ENCODE measurements at regions not wholly inside any gene's neighbourhood (a gene's known extent, or its start where the extent isn't known, plus 50 kb on each side); places are given as distances from the start of the nearest gene placed in this dataset.

DNA sequence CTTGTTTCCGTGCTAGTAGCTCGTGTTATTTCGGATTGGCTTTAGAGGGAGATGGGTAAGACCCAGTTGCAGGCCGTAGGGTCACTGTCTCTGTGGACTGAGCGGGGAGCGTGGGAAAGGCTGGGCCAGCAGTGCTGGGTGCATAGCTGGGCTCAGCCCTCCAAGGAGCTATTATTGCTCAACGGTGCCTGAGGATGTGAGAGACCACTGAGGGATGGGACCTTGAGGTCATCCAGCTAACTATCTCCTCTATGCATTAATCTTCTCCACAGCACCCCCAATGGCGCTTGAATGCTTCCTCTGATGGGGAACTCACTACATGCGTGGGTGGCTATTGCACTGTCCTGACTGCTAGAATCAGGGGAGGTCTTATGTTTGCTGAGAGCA, 126.1 kb upstream of the FOXF1 start:
- no peak for DNase-seq (ENCODE audit: low read depth)

DNA sequence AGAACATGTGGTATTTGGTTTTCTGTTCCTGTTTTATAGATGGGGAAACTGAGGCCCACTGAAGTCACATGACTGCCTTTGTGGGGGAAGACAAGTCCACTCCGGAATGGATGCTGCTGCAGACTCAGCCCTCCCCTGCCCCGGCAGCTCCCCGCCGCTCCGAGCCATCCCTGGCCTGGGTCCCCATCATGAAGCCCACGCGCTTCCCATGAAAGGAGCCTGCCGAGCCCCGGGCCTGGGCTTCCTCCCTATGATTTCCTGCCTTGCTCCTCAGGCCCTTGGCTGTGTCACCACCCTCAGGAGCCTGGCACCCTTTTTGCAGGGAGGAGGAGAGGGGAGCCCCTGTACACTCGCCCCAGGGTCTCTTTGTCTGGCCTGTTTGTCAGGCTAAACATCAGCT, 125.3 kb upstream of the FOXF1 start:
- DNase-seq (ENCODE audit: low read depth) = no peak

DNA sequence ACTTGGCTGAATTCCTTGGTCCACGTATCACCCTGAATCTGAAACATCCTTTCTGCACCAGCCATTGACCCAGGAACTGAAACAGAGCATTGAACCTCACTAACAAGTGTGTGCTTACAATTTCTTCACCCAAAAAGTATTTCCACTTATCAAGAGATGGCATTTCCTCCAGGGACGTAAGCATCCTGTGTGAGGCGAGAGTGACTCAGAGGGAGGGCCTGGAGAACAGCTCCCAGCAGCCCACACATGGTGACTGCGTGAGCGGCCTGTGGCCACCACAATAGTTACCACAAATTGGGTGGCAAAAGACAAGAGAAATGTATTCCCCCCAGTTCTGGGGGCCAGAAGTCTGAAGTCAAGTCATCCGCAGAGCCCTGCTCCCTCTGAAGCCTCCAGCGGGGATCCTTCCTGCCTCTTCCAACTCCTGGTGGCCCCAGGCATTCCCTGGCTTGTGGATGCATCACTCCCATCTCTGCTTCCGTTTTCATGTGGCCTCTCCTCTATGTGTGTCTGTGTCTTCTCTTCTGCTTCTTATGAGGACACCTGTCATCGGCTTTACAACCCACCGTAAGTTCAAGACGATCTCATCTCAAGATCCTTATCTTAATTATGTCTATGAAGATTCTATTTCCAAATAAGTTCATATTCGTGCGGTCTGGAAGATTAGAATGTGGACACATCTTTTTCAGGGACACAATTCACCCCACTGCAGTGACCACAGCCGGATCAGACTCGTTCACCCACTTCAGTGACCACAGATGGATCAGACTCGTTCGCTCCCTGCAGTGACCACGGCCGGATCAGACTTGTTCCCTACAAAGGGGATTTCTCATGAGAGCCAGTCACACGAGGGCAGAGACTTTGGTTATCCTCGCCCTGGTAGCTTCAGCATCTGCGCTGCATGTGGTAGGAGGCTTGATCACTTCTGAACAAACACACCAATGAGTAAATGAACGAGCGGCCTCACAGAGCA, 122.6 kb upstream of the FOXF1 start:
- DNase-seq (ENCODE audit: low read depth) = peak; percentile 7

DNA sequence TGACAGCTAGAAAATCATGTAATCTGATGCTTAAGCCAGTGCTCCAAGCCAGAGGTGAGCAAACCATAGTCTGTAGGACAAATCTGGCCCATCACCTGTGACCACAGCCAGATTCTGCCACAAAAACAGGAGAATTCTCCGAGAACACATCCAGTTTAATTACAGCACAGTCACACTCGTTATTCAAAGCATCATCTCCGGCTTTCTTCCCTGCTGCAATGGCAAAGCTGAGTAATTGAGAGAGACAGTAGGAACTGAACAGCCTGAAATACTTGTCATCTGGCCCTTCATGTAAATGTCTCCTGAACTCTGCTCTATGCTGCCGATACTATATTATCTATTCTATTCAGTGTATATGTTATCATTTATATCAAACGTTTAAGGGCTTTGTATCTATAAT, 121.4 kb upstream of the FOXF1 start:
- no peak for DNase-seq (ENCODE audit: low read depth)

DNA sequence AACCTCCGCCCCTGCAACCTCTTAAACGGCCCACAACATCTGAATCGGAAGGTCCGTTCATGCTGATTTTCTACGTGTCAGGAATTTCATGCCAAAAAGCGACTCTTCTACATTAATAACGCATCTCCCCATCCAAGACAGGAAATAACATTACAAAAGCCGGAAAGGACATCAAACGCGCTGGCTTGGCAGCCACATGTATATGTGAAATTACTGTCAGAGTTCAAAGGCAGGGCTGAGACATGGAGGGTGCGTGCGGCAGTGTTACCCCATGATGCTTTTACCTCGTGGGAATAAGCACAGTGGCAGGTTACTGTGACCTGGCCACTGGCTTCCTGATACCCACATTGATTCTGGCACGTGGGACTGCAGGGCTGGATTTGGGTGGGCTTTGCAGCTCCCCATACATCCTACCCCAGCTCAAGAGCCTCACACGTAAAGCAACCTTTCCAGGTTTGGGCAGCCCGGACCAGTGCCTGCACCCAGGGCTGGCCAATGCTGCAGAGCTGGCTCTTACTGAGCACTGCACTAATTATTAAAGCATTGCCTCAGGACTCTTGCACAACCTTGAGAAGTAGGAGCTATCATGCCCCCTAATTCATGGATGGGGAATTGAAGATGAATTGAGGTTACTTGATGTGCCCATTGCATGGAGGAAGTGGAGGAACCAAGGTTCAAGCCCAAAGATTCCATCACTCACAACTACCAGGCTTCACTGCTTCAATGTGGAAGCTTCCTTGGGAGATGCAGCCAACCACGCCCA, 120.6 kb upstream of the FOXF1 start:
- no peak for DNase-seq (ENCODE audit: low read depth)

DNA sequence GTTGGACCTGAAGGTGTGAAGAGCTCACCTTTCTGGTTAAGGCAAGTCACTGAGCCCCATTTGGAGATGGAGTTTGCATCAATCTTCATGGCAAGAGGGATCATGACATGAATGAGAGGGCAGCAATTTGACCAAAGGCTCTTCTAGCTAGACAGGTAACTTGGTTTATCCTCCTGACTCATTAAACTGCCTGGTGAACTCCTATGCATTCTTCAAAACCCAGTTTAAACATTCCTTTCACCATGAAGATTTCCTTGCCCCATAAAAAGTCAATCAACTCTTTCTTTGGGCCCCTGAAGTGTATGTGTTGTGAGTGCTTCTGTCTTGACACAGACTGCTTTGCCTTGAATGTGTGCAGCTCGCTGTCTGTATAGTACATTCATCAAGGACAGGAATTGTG, 120.0 kb upstream of the FOXF1 start:
- DNase-seq (ENCODE audit: low read depth) = no peak

DNA sequence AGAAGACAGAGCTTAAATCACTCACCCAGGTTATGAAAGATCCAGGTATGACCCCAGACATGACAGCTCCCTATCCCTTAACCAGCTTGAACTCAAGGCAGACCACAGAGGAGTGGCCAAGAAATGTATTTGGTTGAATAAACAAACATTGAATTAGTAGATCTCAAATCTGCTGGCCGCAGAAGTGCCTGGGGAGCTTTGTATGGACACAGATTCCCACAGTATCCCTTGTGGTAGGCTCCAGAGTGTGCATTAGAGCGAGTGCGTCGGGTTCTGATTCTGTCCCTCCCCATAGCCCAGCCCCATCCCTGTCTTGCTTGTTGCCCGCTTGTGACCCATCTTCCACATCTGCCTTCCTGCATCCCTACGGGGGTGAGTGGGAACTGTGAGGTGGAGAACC, 118.8 kb upstream of the FOXF1 start:
- DNase-seq (ENCODE audit: low read depth) = no peak

DNA sequence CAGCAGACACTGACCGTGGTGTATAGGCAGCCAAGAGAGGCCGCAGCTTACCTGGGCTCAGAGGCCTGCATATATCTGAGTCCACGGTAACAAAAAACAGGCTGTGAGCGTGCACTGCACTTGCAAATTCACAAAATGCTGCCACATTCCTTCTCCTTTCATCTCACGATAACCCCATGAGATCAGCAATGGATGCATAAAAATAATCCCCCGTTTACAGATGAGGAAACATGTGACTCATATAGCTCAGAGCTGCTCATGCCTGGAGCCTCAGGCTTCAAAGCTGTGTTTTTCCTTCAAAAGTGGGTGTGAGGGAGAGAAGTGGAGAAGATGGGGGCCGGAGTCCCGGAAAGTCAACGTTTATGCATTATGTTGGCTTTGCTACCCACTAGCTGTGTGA, 118.3 kb upstream of the FOXF1 start:
- DNase-seq (ENCODE audit: low read depth) = no peak

DNA sequence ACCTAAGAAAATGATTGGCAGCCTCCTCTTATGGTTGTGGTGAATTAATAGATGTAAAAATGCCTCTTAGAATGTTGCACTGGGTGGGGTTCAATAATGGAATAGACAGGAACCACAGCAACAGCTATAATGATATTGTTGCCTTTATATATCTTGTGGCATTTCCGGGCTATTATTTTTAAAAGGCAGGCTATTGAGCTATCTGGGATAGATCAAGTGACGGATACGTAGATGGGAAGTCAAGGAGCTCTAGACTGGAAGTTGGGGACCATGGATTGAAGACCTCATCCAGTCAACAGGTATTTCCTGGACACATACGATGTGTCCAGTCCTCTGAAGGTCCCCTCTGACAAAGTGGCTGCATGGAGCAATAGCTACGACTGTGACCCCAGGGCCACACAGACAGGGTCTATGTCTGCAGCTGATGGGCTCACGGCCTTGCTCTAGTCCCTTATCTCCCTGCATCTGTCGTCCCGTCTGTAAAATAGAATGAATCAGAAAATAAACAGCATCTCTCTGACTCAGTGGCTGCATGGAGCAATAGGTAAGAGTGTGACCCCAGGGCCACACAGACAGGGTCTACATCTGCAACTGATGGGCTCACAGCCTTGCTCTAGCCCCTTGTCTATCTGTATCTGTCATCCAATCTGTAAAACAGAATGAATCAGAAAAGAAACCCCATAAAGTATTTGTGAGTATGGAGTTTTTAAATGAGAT, 117.7 kb upstream of the FOXF1 start:
- DNase-seq (ENCODE audit: low read depth) = no peak

DNA sequence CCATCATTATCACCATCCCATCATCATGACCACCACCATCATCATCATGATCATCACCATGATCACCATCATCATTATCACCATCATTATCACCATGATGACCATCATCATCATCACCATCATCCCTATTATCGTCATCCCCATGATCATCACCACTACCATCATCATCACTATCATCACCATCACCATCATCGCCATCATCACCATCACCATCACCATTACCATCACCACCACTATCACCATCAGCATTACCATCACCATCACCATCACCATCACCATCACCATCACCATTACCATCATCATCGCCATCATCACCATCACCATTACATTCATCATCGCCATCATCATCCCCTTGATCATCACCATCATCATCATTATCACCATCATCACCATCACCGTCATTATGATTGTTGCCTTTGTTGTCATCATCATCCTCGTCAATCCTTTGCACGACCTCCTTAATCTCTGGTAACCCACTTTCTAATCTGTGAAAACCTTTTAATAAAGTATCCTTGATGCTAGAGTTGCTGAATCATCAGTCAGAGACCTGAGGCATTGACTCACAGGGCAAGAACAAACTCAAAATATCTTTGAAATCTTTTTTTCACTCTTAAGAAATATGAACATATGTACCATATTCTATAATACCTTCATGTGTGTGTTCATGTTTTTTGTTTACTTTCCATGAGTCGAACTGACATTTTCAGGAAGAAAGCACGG, 116.3 kb upstream of the FOXF1 start:
- no peak for DNase-seq (ENCODE audit: low read depth)

DNA sequence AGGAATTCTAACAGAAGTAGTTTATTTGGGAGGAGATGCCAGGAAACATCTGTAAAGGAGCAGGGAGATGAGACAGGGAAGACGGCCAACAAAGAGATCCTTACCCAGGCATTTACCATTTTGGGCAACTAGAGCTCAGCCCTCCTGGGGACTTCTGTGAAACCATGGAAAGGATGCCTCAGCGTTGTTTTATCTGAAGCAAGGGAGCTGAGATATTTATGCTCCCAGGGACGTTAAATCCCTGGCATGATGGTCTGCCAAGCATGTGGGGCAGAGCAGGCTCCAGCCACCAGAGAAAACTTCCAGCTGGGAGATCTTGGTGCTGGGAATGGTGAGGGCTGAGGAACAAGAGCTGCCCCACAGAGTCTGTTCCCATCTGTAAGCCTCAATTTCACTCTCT, 114.8 kb upstream of the FOXF1 start:
- DNase-seq (ENCODE audit: low read depth) = no peak

DNA sequence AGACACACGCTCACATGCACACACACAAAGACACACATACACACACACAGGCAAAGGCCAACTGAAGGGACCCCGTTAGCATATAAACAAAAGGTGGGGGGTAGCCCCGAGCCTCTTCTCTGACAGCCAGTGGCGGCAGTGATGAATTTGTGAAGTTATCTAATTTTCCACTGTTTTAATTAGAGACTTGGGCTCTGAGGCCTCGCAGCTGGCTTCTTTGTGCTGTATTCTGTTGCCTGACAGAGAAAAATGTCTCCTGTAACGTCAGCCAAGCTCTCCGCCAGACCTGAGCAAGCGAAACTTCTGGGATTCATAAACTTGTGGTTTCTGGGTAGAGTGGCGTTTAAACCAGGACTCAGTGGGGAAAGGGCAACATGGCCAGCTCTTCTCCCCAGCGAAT, 113.9 kb upstream of the FOXF1 start:
- no peak for DNase-seq (ENCODE audit: low read depth)

DNA sequence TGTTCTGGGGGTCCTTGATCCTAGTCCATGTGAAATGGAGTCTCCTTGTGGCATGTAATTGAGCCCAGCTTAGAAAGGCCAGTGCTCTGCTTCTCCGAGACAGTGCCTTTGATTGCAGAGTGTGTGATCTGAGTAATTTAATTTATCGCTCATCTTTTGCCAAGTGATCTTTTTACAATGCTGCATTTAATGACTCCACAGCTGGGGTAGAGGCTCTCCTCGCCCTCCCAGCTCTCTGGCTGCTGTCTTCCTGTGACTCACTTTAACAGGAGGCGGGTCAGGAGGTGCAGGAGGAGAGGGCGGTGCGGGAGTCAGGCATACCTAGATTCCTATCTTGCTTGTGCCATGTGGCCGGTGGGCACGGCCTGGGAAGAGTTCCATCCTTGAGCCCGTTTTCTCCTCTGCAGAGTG, 113.4 kb upstream of the FOXF1 start:
- DNase-seq (ENCODE audit: low read depth) = no peak

DNA sequence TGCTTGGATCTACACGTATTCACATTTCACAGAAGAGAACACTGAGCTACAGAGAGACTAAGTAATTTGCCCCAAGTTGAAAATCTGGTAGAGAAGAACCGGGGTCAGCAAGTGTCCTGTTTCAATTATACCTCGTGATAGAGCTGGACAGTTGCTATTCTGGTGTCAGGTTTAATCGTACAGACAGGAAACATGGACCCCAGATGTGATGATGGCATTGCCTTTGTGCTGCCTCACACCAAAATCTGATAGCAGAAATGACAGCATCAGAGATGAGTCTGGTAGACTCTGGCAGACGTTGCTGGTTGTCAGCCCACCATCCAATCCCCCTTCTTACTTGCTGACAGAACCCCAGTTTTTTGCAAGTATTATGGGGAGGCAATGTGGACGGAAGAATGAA, 112.1 kb upstream of the FOXF1 start:
- no peak for DNase-seq (ENCODE audit: low read depth)

DNA sequence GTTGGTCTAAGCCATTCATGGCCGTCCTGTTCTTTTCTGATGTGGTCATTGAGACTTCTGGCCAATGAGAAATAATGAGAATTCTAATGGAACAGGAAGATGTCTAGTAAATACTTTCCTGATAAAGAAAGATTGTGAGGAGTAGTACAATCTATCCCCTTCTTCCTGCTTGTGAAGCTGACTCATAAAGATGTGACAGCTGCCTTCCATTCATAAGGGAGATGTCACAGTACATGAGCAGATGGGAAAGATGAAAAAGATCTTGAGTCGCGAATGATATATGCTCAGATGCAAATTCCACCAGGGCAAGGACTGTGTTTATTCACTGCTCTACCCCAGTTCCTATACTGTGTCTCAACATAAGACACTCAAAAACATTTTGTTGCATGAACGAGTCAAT, 111.7 kb upstream of the FOXF1 start:
- DNase-seq (ENCODE audit: low read depth) = no peak

DNA sequence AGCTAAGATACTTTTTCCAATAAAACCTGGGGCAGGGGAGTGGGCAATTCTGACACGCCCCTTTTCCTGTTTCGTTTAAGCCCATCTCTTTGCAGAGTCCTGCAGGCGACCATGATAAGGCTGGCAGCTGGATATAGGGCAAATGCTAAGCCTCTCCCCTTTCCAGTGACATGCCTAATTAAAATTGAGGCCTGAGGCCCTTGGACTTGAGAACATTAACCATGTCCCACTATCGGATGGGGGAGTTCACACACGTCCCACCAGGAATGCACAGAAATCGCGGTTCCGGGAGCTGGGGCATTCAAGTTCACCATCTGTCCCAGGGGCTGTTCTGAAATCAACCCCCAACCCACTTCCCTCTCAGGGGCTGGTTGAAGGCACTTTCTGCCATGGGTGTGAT, 109.2 kb upstream of the FOXF1 start:
- DNase-seq (ENCODE audit: low read depth) = no peak

DNA sequence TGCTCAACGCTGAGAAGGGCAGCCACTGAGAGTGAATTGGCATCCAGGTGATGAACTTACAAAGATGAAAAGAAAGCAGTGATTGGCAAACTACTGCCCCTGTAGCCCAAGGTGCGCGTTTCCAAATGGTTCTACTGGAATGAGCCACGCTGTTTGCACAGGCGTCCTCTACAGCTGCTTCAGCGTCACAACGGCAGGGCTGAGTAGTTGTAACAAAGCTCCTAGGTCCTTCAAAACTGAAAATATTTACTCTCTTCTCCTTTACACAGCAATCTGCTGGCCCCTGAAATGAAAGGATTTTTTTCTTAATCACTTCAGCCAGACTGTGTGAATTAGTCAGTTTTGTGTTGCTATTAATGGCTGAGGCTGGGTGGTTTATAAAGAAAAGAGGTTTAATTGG, 107.2 kb upstream of the FOXF1 start:
- no peak for DNase-seq (ENCODE audit: low read depth)

DNA sequence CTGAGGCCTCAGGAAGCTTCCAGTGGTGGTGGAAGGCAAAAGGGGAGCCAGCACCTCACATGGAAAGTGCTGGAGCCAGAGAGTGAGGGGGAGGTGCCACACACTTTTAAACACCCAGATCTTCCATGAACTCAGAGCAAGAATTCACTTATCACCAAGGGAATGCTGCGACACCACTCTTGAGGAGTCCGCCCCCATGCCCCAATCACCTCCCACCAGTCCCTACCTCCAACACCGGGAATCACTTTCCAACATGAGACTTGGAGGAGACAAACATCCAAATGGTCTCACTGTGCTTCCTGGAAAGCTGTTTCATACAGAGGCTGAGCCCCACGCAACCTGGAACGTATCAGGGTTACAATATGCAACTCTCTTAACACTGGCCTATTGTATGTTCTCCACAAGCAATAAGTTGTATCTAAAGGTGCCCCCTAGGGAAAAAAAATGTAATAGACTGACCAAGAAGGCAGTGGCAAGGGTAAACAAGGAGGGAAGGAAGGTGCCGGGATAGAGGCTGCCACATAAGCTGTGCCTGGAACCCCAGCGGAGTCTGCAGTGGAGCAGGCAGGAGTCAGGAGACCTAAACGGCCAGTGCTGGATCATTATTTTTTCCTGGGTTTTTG, 106.7 kb upstream of the FOXF1 start:
- DNase-seq (ENCODE audit: low read depth) = no peak

DNA sequence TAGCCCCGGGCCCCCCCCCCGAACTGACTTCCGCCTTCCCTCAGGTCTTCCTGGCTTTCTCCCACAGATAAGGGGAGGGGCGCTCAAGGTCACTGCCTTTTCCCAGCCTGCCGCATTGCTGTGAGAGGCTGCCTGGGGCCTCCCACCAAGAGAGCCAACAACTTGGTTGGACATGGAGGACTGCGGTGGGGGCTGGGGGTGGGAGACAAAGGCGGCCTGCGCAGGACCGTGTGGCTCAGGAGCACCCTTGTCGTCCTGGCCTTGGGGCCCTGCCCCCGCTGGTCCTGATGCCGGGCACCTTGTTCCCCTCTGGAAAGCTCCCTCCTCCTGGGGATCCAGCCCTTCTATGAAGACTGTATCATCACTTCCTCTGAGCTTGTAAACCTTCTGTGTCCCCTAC, 105.6 kb upstream of the FOXF1 start:
- no peak for DNase-seq (ENCODE audit: low read depth)

DNA sequence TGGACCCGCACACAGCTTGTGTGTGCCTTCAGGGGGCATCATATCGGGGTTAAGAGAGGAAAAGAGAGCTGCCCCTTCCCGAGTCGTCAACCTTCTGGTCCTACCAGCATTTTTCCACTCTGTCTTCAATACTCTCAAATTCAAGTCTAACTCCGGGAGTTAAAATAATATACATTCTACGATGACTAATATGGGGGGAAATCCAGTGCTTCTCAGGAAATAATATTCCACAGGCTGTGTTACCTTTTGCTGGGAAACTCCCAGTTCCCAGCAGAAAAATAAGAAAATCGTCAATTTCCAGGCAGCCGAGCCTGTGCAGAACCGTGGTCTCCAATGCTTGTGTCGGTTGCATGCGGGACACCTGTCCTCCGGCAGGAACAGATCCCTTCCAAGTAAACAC, 105.0 kb upstream of the FOXF1 start:
- DNase-seq (ENCODE audit: low read depth) = no peak

DNA sequence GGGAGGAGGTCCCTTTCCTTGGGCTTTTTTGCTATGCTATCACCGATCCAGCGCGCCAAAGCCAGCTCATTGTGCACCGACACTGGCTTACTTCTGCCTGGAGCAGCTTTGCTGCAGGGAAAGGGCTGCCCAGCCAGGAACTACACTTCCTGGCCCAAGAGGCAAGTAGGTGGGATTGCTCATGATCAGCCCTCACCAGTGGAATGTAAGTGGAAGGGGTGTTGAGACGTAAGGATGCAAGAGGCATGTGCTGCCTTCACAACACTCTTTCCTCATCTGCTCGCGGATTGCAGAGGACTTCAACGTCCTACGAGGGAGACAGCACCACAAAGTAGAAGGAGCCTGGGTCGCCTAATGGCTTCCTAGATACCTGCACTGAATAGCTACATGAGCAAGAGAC, 104.3 kb upstream of the FOXF1 start:
- DNase-seq (ENCODE audit: low read depth) = no peak

DNA sequence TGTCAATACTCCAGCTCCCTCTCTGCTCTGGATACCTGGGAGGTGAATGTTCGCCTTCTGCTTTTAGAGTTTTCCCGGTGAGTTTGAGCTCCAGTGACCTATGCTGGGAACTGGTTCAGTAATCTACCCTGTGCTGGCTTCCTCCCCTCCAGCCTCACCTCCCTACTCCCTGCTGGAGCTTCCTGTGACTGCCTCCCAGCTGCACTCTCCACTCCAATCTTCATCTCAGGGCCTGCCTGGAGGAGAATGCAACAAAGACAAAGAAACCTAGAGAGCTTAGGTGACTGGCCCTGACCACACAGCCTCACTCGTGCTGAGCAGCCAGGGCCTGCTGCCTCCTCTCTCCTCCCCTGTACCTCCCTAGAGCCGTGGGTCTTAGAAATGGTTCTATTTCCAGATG, 101.6 kb upstream of the FOXF1 start:
- no peak for DNase-seq (ENCODE audit: low read depth)
